OCI-LY3 (cell line): ENCODE measurements at regions not wholly inside any gene's neighbourhood (a gene's known extent, or its start where the extent isn't known, plus 50 kb on each side); places are given as distances from the start of the nearest gene placed in this dataset.
"Not testable (repeated sequence)": the region's sequence is repeated elsewhere in the genome, so short reads cannot be mapped to it uniquely, and the experiment has no call there.

Experiments
- EZH2phosphoT487 ChIP-seq: fragments of 200-600 bp; shearing (Covaris generic); IDR thresholded peaks from 2 replicates; pipeline ENCODE4 v1.6.1; 2018; ENCODE audit warnings: antibody characterized with exemption, mixed run types, low read depth
- TF ChIP-seq, protein P1 (sequence below): fragments of 200-600, 300-600 bp; sonication (generic); IDR thresholded peaks from 2 replicates; pipeline ENCODE4 v1.5.1; 2014; ENCODE audit warnings: antibody characterized with exemption, low read length, low read depth

DNA sequence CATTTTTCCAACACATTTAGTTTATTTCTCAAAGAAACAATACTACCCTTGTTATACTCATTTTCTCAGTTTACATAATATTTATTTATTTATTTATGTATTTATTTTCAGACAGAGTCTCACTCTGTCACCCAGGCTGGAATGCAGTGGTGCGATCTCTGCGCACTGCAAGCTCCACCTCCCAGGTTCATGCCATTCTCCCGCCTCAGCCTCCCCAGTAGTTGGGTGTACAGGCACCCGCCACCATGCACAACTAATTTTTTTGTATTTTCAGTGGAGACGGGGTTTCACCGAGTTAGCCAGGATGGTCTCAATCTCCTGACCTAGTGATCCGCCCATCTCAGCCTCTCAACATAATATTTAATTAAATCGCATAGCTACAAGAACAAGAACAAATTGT, 2183.8 kb upstream of the DEFB115 start:
- TF ChIP-seq, protein P1, sequence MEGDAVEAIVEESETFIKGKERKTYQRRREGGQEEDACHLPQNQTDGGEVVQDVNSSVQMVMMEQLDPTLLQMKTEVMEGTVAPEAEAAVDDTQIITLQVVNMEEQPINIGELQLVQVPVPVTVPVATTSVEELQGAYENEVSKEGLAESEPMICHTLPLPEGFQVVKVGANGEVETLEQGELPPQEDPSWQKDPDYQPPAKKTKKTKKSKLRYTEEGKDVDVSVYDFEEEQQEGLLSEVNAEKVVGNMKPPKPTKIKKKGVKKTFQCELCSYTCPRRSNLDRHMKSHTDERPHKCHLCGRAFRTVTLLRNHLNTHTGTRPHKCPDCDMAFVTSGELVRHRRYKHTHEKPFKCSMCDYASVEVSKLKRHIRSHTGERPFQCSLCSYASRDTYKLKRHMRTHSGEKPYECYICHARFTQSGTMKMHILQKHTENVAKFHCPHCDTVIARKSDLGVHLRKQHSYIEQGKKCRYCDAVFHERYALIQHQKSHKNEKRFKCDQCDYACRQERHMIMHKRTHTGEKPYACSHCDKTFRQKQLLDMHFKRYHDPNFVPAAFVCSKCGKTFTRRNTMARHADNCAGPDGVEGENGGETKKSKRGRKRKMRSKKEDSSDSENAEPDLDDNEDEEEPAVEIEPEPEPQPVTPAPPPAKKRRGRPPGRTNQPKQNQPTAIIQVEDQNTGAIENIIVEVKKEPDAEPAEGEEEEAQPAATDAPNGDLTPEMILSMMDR = not testable (repeated sequence)
- TF ChIP-seq EZH2phosphoT487 = not testable (repeated sequence)
